ENCODE measurements at regions not wholly inside any gene's neighbourhood (a gene's known extent, or its start where the extent isn't known, plus 50 kb on each side); places are given as distances from the start of the nearest gene placed in this dataset.

GRCh38 chr10:111439034-111439842 is 362.4 kb downstream of the ADRA2A start:
- TF ChIP-seq, protein P1, sequence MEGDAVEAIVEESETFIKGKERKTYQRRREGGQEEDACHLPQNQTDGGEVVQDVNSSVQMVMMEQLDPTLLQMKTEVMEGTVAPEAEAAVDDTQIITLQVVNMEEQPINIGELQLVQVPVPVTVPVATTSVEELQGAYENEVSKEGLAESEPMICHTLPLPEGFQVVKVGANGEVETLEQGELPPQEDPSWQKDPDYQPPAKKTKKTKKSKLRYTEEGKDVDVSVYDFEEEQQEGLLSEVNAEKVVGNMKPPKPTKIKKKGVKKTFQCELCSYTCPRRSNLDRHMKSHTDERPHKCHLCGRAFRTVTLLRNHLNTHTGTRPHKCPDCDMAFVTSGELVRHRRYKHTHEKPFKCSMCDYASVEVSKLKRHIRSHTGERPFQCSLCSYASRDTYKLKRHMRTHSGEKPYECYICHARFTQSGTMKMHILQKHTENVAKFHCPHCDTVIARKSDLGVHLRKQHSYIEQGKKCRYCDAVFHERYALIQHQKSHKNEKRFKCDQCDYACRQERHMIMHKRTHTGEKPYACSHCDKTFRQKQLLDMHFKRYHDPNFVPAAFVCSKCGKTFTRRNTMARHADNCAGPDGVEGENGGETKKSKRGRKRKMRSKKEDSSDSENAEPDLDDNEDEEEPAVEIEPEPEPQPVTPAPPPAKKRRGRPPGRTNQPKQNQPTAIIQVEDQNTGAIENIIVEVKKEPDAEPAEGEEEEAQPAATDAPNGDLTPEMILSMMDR (IDR thresholded peaks at IDR 0.05), result no peak
- no peak for TF ChIP-seq ZNF416 (CRISPR knock-in tag; IDR thresholded peaks at IDR 0.05)
- TF ChIP-seq SP1 (CRISPR knock-in tag; conservative IDR thresholded peaks at IDR 0.05), result no peak
- no peak for TF ChIP-seq ESRRA (CRISPR knock-in tag; IDR thresholded peaks at IDR 0.05; ENCODE audit: borderline replicate concordance)

Measured in WTC11 (cell line).